Hepatic stellate cell (primary cell): ENCODE measurements at regions not wholly inside any gene's neighbourhood (a gene's known extent, or its start where the extent isn't known, plus 50 kb on each side); places are given as distances from the start of the nearest gene placed in this dataset.
"Not testable (repeated sequence)": the region's sequence is repeated elsewhere in the genome, so short reads cannot be mapped to it uniquely, and the experiment has no call there.

ENCODE experiments used
- DNase-seq: peaks from one replicate; pipeline ENCODE4 v3.0.0; 2011; ENCODE audit warnings: low spot score

DNA sequence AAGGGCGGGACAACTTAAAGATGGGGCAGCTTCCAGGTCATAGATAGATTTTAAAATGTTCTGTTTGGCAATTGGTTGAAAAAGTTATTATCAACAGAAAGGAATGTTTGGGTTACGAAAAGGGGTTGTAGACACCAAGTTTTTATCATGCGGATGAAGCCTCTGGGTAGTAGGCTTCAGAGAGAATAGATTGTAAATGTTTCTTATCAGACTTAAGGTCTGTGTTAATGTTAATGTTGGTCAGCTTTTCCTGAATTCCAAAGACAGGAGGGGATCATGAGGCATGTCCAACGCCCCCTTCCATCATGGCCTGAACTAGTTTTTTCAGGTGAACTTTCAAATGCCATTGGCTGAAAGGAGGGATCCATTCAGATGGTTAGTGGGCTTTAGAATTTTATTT lies 84.2 kb upstream of the KIF5B start:
- no peak for DNase-seq

DNA sequence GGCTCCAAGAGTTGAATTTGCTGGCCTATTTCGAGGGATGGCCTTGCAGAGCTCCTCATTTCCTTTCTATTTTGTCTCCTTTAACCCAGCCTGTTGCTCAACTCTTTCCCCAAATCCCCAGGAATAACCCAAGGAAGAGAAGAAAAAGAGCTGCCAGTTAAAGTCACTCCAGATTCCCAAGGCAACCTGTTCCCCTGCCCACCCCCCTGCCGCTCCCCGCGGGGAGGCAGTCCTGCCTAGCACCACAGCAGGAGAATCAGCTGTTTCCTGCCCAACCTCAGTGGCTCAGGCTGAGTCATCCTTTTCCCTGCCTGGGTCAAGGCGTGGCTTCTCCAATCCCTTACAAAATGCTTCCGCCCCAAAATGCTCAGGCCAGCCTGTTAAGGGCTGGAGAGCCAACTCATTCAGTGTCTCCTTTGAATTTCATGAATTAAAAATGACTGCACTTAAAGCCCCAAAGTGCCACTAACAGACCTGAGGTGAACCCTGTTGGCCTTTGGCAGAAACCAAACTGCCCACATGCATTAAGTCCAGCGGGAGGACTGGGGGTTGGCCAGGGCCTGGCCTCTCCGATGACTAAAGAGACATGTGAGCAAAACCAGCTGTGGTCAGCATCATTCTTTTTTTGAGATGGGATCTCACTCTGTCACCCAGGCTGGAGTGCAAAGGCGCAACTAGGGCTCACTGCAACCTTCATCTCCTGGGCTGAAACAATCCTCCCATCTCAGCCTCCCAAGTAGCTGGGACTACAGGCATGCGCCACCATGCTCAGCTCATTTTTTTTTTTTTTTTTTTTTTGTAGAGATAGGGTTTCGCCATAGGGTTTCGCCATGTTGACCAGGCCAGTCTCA lies 83.2 kb upstream of the KIF5B start:
- DNase-seq: peak; percentile 96

GRCh38 chr10:32136927-32137326 lies 80.7 kb upstream of the KIF5B start:
- not testable (repeated sequence) for DNase-seq

GRCh38 chr10:32135796-32136195 lies 79.6 kb upstream of the KIF5B start:
- not testable (repeated sequence) for DNase-seq

- no peak for DNase-seq
Observed at GRCh38 chr10:32132357-32132946, 76.2 kb upstream of the KIF5B start.

- DNase-seq: no peak
Observed at GRCh38 chr10:32131388-32131787, 75.2 kb upstream of the KIF5B start.

DNA sequence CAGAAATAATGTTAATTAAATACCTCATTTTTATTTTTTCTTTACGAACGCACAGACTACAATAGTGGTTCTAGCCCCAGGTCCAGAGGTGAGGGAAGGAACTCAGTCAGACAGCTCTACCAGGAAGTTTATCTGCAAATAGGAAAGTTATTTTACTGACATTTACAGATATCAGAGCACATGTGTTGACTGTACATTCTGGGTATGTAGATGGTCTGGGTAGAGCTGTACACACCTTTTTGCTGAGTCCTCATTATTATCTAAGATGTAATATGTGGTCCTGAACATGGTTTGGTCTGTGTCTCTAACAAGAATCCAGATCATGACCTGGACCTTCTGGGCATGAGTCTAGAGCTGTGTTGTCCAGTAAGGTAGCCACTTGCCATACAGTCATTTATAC lies 74.6 kb upstream of the KIF5B start:
- DNase-seq: no peak

DNA sequence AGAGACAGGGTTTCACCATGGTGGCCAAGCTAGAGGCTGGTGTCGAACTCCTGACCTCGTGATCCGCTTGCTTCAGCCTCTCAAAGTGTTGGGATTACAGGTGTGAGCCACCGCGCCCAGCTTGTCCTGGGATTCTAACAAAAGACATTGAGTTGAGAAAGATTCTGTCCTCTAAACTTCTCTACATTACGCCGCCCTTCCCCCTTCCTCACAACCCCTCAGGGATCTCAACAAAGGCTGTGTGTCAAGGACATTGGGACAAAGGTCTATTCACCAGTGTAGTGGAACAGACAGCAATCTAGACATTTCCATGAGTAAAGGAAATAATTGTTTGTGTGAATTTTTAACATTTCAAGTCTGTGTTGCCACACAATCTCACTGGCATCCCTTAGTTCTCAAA lies 68.8 kb upstream of the KIF5B start:
- DNase-seq: no peak

DNA sequence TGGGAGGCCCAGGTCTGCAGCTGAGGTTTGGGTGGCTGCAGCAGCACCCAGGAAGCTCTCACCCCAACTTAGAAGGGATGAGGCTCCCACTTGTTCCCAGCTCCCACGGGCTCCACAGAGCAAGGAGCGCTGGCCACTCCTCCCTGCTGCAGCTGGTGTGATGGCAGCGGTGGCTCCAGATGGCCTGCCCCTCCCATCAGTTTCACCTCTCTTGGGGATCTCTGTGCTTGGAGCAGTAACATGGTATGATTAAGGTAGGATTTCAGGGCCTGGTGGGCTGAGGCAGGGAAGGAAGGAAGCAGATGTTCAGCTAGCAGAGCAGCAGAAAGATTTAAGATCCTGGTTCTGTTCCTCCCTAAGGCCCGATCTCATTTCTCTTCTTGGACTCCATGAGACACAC lies 66.8 kb upstream of the KIF5B start:
- no peak for DNase-seq

- no peak for DNase-seq
Observed at GRCh38 chr10:32121648-32122047, 65.4 kb upstream of the KIF5B start.

DNA sequence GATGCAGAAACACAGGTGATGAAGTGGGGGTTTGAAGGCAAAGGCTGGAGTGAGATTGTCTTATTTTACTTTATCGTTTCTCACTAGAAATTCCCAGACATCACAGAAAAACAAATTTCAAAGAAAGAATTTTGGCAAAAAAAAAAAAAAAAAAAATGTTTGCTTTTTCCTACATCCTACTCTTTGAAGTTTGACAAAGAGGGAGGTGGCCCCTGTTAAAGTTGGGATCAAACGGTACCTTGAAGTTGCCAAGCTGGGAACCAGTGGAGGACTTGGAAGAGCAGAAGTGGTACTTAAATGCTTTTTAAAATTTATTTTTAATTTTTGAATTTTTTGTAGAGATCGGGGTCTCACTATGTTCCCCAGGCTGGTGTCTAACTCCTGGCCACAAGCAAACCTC lies 63.9 kb upstream of the KIF5B start:
- no peak for DNase-seq

- no peak for DNase-seq
Observed at GRCh38 chr10:32114508-32114907, 58.3 kb upstream of the KIF5B start.

GRCh38 chr10:32112055-32112454 lies 55.8 kb upstream of the KIF5B start:
- peak; percentile 34 for DNase-seq

DNA sequence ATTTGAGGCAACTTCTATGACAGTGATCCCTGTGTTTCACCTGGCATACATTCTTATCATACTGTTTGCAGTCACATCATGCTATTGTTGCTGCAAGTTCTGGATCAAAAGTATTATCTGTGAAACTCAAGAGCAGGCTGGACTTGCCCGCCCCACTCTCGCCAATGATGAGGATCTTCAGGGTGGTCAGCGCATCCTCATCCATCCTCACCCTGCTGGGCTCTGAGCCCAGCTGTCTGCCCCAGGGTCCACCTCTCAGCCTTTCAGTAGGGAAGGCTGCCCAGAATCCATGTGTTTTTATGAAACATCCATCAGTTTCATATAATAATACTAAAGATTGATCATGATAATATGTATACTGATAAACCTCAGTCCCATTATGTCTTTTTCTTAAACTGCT lies 55.4 kb upstream of the KIF5B start:
- no peak for DNase-seq

GRCh38 chr10:32110790-32111189 lies 54.6 kb upstream of the KIF5B start:
- no peak for DNase-seq

DNA sequence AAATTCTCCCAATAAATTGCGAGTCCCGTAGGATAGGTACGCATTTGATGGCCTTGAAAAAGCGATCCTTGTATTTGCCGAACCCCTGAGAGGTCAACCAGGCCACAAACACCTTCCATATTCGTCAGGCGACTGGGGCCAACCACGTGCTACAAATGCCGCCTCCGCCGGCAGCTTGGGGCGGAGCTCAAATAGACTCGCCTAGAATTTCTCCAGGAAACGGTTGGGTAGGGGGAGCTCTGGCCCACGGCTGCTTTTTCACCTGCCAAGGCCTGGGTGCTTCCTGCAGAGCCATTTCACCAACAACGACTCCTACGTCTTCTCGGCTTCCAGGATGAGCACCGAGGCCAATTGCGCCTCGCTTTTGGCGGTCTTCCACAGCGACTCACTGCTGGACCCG lies 53.4 kb upstream of the KIF5B start:
- no peak for DNase-seq
